Transverse colon (tissue), 3 donors: ENCODE measurements at regions not wholly inside any gene's neighbourhood (a gene's known extent, or its start where the extent isn't known, plus 50 kb on each side); places are given as distances from the start of the nearest gene placed in this dataset.

Experiments used
- EP300 ChIP-seq: sonication (generic); formaldehyde crosslinking; IDR thresholded peaks from one replicate; pipeline ENCODE4 v1.6.1; 2017; ENCODE audit warnings: antibody characterized with exemption, low read depth
- POLR2A ChIP-seq: fragments of 450-650 bp; IDR thresholded peaks from one replicate; pipeline ENCODE4 v1.6.1; 2016; ENCODE audit warnings: antibody characterized with exemption, mild to moderate bottlenecking, moderate library complexity
- TF ChIP-seq, protein P1 (sequence below), 5 experiments: fragments of 200-600 bp in 3 of 5; fragments of 450-650 bp in 2 of 5; sonication (generic) in 3 of 5; IDR thresholded peaks; 1 replicate in 2 of 5; 2 replicates in 3 of 5; pipeline ENCODE4 v1.5.1; 2016 to 2017; ENCODE audit warnings: antibody characterized with exemption in 5 of 5, inconsistent platforms in 3 of 5, mild to moderate bottlenecking in 2 of 5, moderate library complexity in 1 of 5

DNA sequence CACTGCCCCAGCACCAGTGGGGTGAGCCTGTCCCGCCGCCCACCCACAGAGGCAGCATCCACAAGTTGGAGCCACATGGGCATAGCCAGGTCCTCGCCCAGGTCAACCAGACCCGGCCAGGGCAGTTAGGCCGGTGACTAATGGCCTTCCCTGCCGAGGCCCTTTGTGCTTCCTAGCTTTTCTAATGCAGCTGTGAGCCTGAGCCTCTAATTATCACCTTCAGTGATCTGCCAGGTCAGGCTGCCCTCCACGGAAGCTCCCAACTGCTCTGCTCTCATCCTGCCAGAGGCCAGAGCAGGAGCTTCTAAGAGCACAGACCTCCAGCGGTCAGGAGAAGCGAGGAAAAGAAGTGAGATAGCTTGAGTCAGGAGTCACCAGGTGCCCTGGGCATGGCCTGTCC lies 87.1 kb upstream of the PPP1R26 start:
- TF ChIP-seq POLR2A (no peak), EP300 (no peak)
- TF ChIP-seq, protein P1, sequence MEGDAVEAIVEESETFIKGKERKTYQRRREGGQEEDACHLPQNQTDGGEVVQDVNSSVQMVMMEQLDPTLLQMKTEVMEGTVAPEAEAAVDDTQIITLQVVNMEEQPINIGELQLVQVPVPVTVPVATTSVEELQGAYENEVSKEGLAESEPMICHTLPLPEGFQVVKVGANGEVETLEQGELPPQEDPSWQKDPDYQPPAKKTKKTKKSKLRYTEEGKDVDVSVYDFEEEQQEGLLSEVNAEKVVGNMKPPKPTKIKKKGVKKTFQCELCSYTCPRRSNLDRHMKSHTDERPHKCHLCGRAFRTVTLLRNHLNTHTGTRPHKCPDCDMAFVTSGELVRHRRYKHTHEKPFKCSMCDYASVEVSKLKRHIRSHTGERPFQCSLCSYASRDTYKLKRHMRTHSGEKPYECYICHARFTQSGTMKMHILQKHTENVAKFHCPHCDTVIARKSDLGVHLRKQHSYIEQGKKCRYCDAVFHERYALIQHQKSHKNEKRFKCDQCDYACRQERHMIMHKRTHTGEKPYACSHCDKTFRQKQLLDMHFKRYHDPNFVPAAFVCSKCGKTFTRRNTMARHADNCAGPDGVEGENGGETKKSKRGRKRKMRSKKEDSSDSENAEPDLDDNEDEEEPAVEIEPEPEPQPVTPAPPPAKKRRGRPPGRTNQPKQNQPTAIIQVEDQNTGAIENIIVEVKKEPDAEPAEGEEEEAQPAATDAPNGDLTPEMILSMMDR (IDR thresholded peaks at IDR 0.05) = no peak
